ENCODE measurements at regions not wholly inside any gene's neighbourhood (a gene's known extent, or its start where the extent isn't known, plus 50 kb on each side); places are given as distances from the start of the nearest gene placed in this dataset.

DNA sequence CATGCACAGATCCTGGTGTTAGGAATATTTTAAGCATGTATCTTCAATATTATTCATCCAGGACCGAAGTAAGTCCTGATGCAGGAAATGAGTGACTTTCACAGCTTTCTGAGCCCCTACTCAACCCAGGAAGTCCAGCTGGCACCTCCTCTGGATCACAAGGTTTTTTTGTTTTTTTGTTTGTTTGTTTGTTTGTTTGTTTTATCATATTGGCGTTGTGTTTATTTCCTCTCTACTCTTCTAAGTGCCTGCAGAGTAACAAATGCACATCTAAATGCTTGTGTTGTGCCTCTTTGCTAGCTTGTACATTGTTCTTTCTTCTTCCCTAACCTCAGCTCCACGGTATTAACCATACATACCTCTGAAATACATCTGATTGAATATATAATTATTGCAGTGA, 594.3 kb upstream of the ADGRB3 start:
- TF ChIP-seq, protein P1, sequence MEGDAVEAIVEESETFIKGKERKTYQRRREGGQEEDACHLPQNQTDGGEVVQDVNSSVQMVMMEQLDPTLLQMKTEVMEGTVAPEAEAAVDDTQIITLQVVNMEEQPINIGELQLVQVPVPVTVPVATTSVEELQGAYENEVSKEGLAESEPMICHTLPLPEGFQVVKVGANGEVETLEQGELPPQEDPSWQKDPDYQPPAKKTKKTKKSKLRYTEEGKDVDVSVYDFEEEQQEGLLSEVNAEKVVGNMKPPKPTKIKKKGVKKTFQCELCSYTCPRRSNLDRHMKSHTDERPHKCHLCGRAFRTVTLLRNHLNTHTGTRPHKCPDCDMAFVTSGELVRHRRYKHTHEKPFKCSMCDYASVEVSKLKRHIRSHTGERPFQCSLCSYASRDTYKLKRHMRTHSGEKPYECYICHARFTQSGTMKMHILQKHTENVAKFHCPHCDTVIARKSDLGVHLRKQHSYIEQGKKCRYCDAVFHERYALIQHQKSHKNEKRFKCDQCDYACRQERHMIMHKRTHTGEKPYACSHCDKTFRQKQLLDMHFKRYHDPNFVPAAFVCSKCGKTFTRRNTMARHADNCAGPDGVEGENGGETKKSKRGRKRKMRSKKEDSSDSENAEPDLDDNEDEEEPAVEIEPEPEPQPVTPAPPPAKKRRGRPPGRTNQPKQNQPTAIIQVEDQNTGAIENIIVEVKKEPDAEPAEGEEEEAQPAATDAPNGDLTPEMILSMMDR (IDR thresholded peaks at IDR 0.05), result no peak
- no peak for TF ChIP-seq POLR2A (IDR thresholded peaks at IDR 0.05)

Data from prostate gland (tissue), 2 donors.